Gastroesophageal sphincter (tissue), 3 donors: ENCODE measurements at regions not wholly inside any gene's neighbourhood (a gene's known extent, or its start where the extent isn't known, plus 50 kb on each side); places are given as distances from the start of the nearest gene placed in this dataset.

Experiments
- CTCF ChIP-seq, 4 experiments: fragments of 200-600 bp in 2 of 4; fragments of 450-650 bp in 2 of 4; sonication (generic) in 1 of 4; IDR thresholded peaks; one replicate each; pipeline ENCODE4 v1.5.1; 2017 to 2019; ENCODE audit warnings: antibody characterized with exemption in 4 of 4, mild to moderate bottlenecking in 2 of 4, moderate library complexity in 2 of 4
- EP300 ChIP-seq: sonication (generic); formaldehyde crosslinking; IDR thresholded peaks from one replicate; pipeline ENCODE4 v1.6.1; 2017; ENCODE audit warnings: antibody characterized with exemption, mild to moderate bottlenecking
- POLR2A ChIP-seq, 2 donors: fragments of 450-650 bp; IDR thresholded peaks; one replicate each; pipeline ENCODE4 v1.6.1; 2017; ENCODE audit warnings: antibody characterized with exemption in 2 of 2, mild to moderate bottlenecking in 2 of 2, moderate library complexity in 1 of 2

- no peak for TF ChIP-seq EP300
- no peak for TF ChIP-seq CTCF (IDR thresholded peaks at IDR 0.05)
- no peak for TF ChIP-seq POLR2A (IDR thresholded peaks at IDR 0.05)
These were observed 387.6 kb downstream of the PDHA2 start for GRCh38 chr4:96227515-96227914.
